ENCODE measurements at regions not wholly inside any gene's neighbourhood (a gene's known extent, or its start where the extent isn't known, plus 50 kb on each side); places are given as distances from the start of the nearest gene placed in this dataset.

GRCh38 chr3:79960594-79960993 lies 192.8 kb upstream of the ROBO1 start:
- ChIA-PET CTCF (ENCODE audit: low intra/inter-chr PET ratio) (no interaction called here), POLR2A (no interaction called here)
- no peaks in the 10 kb centered on the region for H3K4me1 ChIP-seq (replicated peaks in 1 of 2; ENCODE audit: control insufficient read depth in 2 of 2, insufficient read depth in 2 of 2, low read length in 2 of 2)
- DNase-seq (ENCODE audit: extremely low read depth in 1 of 4, low spot score in 3 of 4) (no peak), FAIRE-seq (no peak), ATAC-seq (no peak)
- no peak overlapping the region for H3K4me2 ChIP-seq (ENCODE audit: insufficient read depth, low read length)
- intact Hi-C loops (cut with micrococcal nuclease) (no loop called here), in situ Hi-C loops (cut with MboI) (no loop called here)
- H4K20me1 ChIP-seq (replicated peaks; ENCODE audit: control insufficient read depth, insufficient read depth, low read length), result no peaks in the 10 kb centered on the region
- H2AFZ ChIP-seq (ENCODE audit: low read depth, low read length), result no peak overlapping the region
- H3K4me3 ChIP-seq, result no peak overlapping the region
- TF ChIP-seq MXI1 (IDR thresholded peaks at IDR 0.05; ENCODE audit: low read depth, low read length), result no peak
- TF ChIP-seq HMG20A (CRISPR knock-in tag; conservative IDR thresholded peaks at IDR 0.05), result no peak
- TF ChIP-seq WHSC1 (IDR thresholded peaks at IDR 0.05; ENCODE audit: low read length), result no peak
- TF ChIP-seq LEF1 (IDR thresholded peaks at IDR 0.05), result no peak
- no peak for TF ChIP-seq THAP12 (CRISPR knock-in tag; IDR thresholded peaks at IDR 0.05)
- no peak for TF ChIP-seq SAP30 (IDR thresholded peaks at IDR 0.05; ENCODE audit: borderline replicate concordance, insufficient read depth, low read depth, low read length, poor library complexity, severe bottlenecking)
- no peak for TF ChIP-seq ZNF699 (CRISPR knock-in tag; IDR thresholded peaks at IDR 0.05; ENCODE audit: insufficient replicate concordance)
- TF ChIP-seq ZBTB2 (IDR thresholded peaks at IDR 0.05), result no peak
- TF ChIP-seq FOXA1 (IDR thresholded peaks at IDR 0.05; ENCODE audit: borderline replicate concordance), result no peak
- TF ChIP-seq PURB (CRISPR knock-in tag; IDR thresholded peaks at IDR 0.05; ENCODE audit: low read depth), result no peak
- no peak for TF ChIP-seq BRCA1 (IDR thresholded peaks at IDR 0.05)
- no peak for TF ChIP-seq BRCA1 (CRISPR knock-in tag; IDR thresholded peaks at IDR 0.05)
- TF ChIP-seq GTF3C2 (IDR thresholded peaks at IDR 0.05; ENCODE audit: borderline replicate concordance, extremely low read depth, insufficient read length), result no peak
- TF ChIP-seq ZEB2 (IDR thresholded peaks at IDR 0.05), result no peak
- TF ChIP-seq ZNF655 (CRISPR knock-in tag; IDR thresholded peaks at IDR 0.05), result no peak
- TF ChIP-seq ZBTB17 (CRISPR knock-in tag; IDR thresholded peaks at IDR 0.05), result no peak
- no peaks in the 10 kb centered on the region for H3K36me3 ChIP-seq (ENCODE audit: control insufficient read depth, insufficient read depth, low read length)
- H3K9me1 ChIP-seq (ENCODE audit: control insufficient read depth, insufficient read depth, low read length), result no peaks in the 10 kb centered on the region
- no peak overlapping the region for H3K9ac ChIP-seq (ENCODE audit: insufficient read depth in 1 of 2, low read depth in 2 of 2, low read length in 2 of 2)
- no peak overlapping the region for H3K27ac ChIP-seq (ENCODE audit: extremely low read depth, low read depth, low read length)
- WGBS (ENCODE audit: insufficient coverage, low coverage, missing lambda C conversion rate), result 0% methylated on average over 3 of the region's 3 CpGs
- no peaks in the 10 kb centered on the region for H3K27me3 ChIP-seq (ENCODE audit: control insufficient read depth in 2 of 2, insufficient read depth in 2 of 2, low read length in 2 of 2)
- H3K9me3 ChIP-seq (replicated peaks; ENCODE audit: control insufficient read depth, insufficient read depth, low read depth, low read length), result no peaks in the 10 kb centered on the region
- no TSS peak for BruUV-seq (replicated peaks)
- no peaks in the 10 kb centered on the region for H3K79me2 ChIP-seq (ENCODE audit: control insufficient read depth, insufficient read depth, low read length)

All from K562 (cell line).